ENCODE measurements at regions not wholly inside any gene's neighbourhood (a gene's known extent, or its start where the extent isn't known, plus 50 kb on each side); places are given as distances from the start of the nearest gene placed in this dataset.

DNA sequence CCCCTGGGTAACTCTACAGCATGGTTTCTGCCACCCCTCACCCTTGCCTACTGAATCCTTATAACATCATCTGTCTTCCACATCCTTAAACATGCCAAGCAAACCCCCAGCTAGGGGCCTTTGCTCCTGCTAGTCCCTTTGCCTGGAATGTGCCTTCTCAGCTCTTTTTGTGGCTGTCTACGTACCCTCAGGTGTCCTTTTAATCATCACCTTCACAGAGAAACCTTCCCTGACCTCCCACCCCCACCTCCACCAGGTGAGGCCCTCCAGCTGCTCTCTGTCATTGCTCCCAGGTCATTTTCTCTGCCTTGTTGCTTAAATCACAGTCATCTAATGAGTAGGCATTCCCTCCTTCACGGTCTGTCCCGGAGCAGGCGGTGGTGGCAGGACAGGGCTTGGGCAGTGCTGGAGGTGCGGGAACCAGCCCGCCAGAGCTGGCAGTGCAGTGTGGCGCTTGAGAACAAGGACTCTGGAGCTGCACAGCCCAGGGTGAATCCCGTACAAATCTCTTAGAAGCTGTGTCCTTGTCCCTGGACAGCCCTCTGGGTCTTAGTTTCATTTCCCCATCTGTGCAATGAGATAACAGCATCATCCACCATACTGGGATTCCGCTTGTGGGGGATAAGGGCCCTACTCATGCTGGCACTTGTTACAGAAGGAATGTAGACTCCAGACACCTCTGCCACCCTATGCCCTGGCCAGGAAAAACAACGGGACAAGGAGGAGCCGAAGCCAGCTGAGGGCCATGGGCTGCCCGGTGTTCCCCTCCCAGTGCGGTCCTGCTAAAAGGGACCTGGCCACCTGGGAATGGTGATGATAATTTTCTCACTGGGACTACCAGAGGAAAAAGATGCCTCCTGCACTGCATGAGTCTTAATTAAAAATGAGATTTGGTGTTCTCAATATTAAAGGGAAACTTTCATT is 52.1 kb upstream of the IQSEC1 start:
- no peak for TF ChIP-seq EZH2phosphoT487 (IDR thresholded peaks at IDR 0.05; ENCODE audit: low read depth)
- TF ChIP-seq, protein P1, sequence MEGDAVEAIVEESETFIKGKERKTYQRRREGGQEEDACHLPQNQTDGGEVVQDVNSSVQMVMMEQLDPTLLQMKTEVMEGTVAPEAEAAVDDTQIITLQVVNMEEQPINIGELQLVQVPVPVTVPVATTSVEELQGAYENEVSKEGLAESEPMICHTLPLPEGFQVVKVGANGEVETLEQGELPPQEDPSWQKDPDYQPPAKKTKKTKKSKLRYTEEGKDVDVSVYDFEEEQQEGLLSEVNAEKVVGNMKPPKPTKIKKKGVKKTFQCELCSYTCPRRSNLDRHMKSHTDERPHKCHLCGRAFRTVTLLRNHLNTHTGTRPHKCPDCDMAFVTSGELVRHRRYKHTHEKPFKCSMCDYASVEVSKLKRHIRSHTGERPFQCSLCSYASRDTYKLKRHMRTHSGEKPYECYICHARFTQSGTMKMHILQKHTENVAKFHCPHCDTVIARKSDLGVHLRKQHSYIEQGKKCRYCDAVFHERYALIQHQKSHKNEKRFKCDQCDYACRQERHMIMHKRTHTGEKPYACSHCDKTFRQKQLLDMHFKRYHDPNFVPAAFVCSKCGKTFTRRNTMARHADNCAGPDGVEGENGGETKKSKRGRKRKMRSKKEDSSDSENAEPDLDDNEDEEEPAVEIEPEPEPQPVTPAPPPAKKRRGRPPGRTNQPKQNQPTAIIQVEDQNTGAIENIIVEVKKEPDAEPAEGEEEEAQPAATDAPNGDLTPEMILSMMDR (IDR thresholded peaks at IDR 0.05; ENCODE audit: low read depth, low read length) = no peak
